GM12865 (cell line): ENCODE measurements at regions not wholly inside any gene's neighbourhood (a gene's known extent, or its start where the extent isn't known, plus 50 kb on each side); places are given as distances from the start of the nearest gene placed in this dataset.

Experiments
- DNase-seq: peaks from one replicate; pipeline ENCODE4 v3.0.0; 2010; ENCODE audit warnings: low read depth
- H3K4me3 ChIP-seq: 2 replicates; pipeline ENCODE4 v1.5.1; 2011; ENCODE audit warnings: mild to moderate bottlenecking, low read depth, low read length, control low read depth
- CTCF ChIP-seq: IDR thresholded peaks from 2 replicates; pipeline ENCODE4 v1.5.1; 2011; ENCODE audit warnings: low read length, control low read depth, low read depth, inconsistent platforms; ENCODE audit not compliant: insufficient read depth; ENCODE audit errors: missing control alignments

GRCh38 chr5:98474216-98474615 lies 299.2 kb upstream of the RGMB start:
- TF ChIP-seq CTCF = no peak
- DNase-seq = no peak

GRCh38 chr5:98474782-98475181 lies 298.7 kb upstream of the RGMB start:
- no peak for DNase-seq
- H3K4me3 ChIP-seq = no peak overlapping the region
- TF ChIP-seq CTCF = no peak

More at GRCh38 chr5:98474216-98474615, 299.2 kb upstream of the RGMB start:
- H3K4me3 ChIP-seq = no peak overlapping the region

- no peak for DNase-seq
- no peak overlapping the region for H3K4me3 ChIP-seq
- no peak for TF ChIP-seq CTCF
Measured at GRCh38 chr5:98482321-98483300, 290.9 kb upstream of the RGMB start.

GRCh38 chr5:98483301-98483685 lies 290.2 kb upstream of the RGMB start:
- DNase-seq = no peak
- no peak for TF ChIP-seq CTCF
- H3K4me3 ChIP-seq = no peak overlapping the region

DNA sequence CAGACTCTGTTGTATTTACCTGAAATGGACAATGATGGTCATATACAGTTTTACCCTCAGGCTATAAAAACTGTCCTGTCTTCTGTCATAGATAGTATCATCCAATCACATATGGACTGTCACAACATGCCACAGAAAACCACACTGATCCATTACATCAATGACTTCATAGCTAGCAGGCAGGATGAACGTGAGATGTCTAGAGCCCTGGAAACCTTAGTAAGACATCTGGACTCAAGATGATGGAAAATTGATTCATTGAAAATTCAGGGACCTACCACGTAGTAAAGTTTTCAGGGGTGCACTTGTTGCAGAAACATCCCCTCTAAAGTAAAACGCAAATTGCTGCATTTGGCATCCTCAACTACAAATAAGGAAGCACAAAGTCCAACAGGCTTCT lies 284.4 kb upstream of the RGMB start:
- no peak for DNase-seq
- no peak overlapping the region for H3K4me3 ChIP-seq
- no peak for TF ChIP-seq CTCF

GRCh38 chr5:98490348-98490747 lies 283.1 kb upstream of the RGMB start:
- H3K4me3 ChIP-seq = no peak overlapping the region
- TF ChIP-seq CTCF = no peak
- DNase-seq = no peak
